ENCODE measurements at regions not wholly inside any gene's neighbourhood (a gene's known extent, or its start where the extent isn't known, plus 50 kb on each side); places are given as distances from the start of the nearest gene placed in this dataset.

- Histone ChIP-seq H3K27ac (ENCODE audit: extremely low read depth, low read depth, low read length) (no peak overlapping the region), H3K4me3 (ENCODE audit: low read depth, low read length) (no peak overlapping the region), H3K4me1 (ENCODE audit: control insufficient read depth, insufficient read depth, low read length) (no peaks in the 10 kb centered on the region), H3K9me3 (ENCODE audit: control insufficient read depth, insufficient read depth, low read depth, low read length) (no peaks in the 10 kb centered on the region), H3K36me3 (ENCODE audit: control insufficient read depth in 2 of 2, insufficient read depth in 1 of 2, low read length in 2 of 2) (no peaks in the 10 kb centered on the region)
- TF ChIP-seq SP3 (tag by site-specific recombination; IDR thresholded peaks at IDR 0.05) (no peak), PRDM1 (tag by site-specific recombination; IDR thresholded peaks at IDR 0.05) (no peak), HOXD13 (CRISPR knock-in tag; IDR thresholded peaks at IDR 0.05; ENCODE audit: borderline replicate concordance) (no peak), ZFP41 (tag by site-specific recombination; IDR thresholded peaks at IDR 0.05; ENCODE audit: borderline replicate concordance) (no peak), ZNF501 (tag by site-specific recombination; IDR thresholded peaks at IDR 0.05) (no peak)
- TF ChIP-seq, protein P1, sequence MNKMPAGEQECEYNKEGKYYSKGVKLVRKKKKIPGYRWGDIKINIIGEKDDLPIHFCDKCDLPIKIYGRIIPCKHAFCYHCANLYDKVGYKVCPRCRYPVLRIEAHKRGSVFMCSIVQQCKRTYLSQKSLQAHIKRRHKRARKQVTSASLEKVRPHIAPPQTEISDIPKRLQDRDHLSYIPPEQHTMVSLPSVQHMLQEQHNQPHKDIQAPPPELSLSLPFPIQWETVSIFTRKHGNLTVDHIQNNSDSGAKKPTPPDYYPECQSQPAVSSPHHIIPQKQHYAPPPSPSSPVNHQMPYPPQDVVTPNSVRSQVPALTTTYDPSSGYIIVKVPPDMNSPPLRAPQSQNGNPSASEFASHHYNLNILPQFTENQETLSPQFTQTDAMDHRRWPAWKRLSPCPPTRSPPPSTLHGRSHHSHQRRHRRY (tag by site-specific recombination; IDR thresholded peaks at IDR 0.05) = no peak
- TF ChIP-seq, protein P2, sequence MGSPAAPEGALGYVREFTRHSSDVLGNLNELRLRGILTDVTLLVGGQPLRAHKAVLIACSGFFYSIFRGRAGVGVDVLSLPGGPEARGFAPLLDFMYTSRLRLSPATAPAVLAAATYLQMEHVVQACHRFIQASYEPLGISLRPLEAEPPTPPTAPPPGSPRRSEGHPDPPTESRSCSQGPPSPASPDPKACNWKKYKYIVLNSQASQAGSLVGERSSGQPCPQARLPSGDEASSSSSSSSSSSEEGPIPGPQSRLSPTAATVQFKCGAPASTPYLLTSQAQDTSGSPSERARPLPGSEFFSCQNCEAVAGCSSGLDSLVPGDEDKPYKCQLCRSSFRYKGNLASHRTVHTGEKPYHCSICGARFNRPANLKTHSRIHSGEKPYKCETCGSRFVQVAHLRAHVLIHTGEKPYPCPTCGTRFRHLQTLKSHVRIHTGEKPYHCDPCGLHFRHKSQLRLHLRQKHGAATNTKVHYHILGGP (tag by site-specific recombination; IDR thresholded peaks at IDR 0.05) = no peak
- CTCF ChIA-PET = interaction anchor here (0.6 kb wide), 1 partner anchor 9 kb away, joined by 5 read pairs; no protein-coding TSS in a partner anchor
- POLR2A ChIA-PET = no interaction called here
Observed at GRCh38 chr11:105219269-105219668, 79.7 kb upstream of the CARD18 start.

DNA sequence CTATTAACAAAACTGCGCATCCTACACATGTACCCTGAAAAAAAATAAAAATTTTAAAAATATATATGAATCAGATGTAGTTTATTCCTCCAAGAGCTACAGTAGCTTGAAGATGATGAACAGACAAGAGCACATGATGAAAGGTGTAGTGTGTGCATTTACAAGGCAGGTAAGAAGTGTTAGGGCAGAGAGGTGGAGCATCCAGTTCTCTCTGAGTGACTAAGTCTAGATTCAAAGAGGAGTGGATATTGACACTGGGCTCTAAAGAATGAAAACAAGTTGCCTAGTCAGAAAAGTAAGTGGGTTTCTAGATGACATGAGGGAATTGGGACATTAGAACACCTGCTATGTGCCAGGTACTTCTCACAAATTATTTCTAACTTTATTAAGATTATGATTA lies 76.0 kb upstream of the CARD18 start:
- ChIA-PET POLR2A (no interaction called here), CTCF (no interaction called here)
- no peaks in the 10 kb centered on the region for H3K9me3 ChIP-seq (ENCODE audit: control insufficient read depth, insufficient read depth, low read depth, low read length)
- no peak overlapping the region for H3K4me3 ChIP-seq (ENCODE audit: low read depth, low read length)
- no peaks in the 10 kb centered on the region for H3K4me1 ChIP-seq (ENCODE audit: control insufficient read depth, insufficient read depth, low read length)
- no peak overlapping the region for H3K27ac ChIP-seq (ENCODE audit: extremely low read depth, low read depth, low read length)
- TF ChIP-seq SCRT2 (tag by site-specific recombination; IDR thresholded peaks at IDR 0.05) (no peak), ZBTB48 (tag by site-specific recombination; IDR thresholded peaks at IDR 0.05) (no peak), PRDM6 (tag by site-specific recombination; IDR thresholded peaks at IDR 0.05) (no peak), ZNF777 (tag by site-specific recombination; IDR thresholded peaks at IDR 0.05; ENCODE audit: borderline replicate concordance) (no peak), ZNF335 (tag by site-specific recombination; conservative IDR thresholded peaks at IDR 0.05) (no peak), ZNF664 (tag by site-specific recombination; IDR thresholded peaks at IDR 0.05) (no peak), ZNF221 (tag by site-specific recombination; IDR thresholded peaks at IDR 0.05; ENCODE audit: borderline replicate concordance) (no peak), ZNF843 (tag by site-specific recombination; IDR thresholded peaks at IDR 0.05) (no peak), ZNF311 (tag by site-specific recombination; IDR thresholded peaks at IDR 0.05; ENCODE audit: borderline replicate concordance) (no peak), MYNN (tag by site-specific recombination; IDR thresholded peaks at IDR 0.05; ENCODE audit: borderline replicate concordance) (no peak), ZNF76 (tag by site-specific recombination; IDR thresholded peaks at IDR 0.05; ENCODE audit: borderline replicate concordance, low read depth) (no peak), PRDM1 (tag by site-specific recombination; IDR thresholded peaks at IDR 0.05) (no peak), ZNF629 (tag by site-specific recombination; IDR thresholded peaks at IDR 0.05) (no peak), ZNF830 (tag by site-specific recombination; IDR thresholded peaks at IDR 0.05; ENCODE audit: low read depth) (no peak), ZNF341 (tag by site-specific recombination; IDR thresholded peaks at IDR 0.05; ENCODE audit: low read depth) (no peak), ZNF561 (tag by site-specific recombination; IDR thresholded peaks at IDR 0.05; ENCODE audit: borderline replicate concordance) (no peak), ZNF626 (tag by site-specific recombination; IDR thresholded peaks at IDR 0.05) (no peak)
- TF ChIP-seq, protein P3, sequence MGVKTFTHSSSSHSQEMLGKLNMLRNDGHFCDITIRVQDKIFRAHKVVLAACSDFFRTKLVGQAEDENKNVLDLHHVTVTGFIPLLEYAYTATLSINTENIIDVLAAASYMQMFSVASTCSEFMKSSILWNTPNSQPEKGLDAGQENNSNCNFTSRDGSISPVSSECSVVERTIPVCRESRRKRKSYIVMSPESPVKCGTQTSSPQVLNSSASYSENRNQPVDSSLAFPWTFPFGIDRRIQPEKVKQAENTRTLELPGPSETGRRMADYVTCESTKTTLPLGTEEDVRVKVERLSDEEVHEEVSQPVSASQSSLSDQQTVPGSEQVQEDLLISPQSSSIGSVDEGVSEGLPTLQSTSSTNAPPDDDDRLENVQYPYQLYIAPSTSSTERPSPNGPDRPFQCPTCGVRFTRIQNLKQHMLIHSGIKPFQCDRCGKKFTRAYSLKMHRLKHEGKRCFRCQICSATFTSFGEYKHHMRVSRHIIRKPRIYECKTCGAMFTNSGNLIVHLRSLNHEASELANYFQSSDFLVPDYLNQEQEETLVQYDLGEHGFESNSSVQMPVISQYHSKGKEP (tag by site-specific recombination; IDR thresholded peaks at IDR 0.05) = no peak
- TF ChIP-seq, protein P4, sequence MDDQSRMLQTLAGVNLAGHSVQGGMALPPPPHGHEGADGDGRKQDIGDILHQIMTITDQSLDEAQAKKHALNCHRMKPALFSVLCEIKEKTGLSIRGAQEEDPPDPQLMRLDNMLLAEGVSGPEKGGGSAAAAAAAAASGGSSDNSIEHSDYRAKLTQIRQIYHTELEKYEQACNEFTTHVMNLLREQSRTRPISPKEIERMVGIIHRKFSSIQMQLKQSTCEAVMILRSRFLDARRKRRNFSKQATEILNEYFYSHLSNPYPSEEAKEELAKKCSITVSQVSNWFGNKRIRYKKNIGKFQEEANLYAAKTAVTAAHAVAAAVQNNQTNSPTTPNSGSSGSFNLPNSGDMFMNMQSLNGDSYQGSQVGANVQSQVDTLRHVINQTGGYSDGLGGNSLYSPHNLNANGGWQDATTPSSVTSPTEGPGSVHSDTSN (CRISPR knock-in tag; IDR thresholded peaks at IDR 0.05) = no peak
- no peaks in the 10 kb centered on the region for H3K36me3 ChIP-seq (ENCODE audit: control insufficient read depth in 2 of 2, insufficient read depth in 1 of 2, low read length in 2 of 2)
